CD1c-positive myeloid dendritic cell (primary cell): ENCODE measurements at regions not wholly inside any gene's neighbourhood (a gene's known extent, or its start where the extent isn't known, plus 50 kb on each side); places are given as distances from the start of the nearest gene placed in this dataset.
"Not testable (repeated sequence)": the region's sequence is repeated elsewhere in the genome, so short reads cannot be mapped to it uniquely, and the experiment has no call there.

Source experiments
- DNase-seq: peaks from one replicate; pipeline ENCODE4 v3.0.0-alpha.2; 2016; ENCODE audit errors: extremely low spot score

DNA sequence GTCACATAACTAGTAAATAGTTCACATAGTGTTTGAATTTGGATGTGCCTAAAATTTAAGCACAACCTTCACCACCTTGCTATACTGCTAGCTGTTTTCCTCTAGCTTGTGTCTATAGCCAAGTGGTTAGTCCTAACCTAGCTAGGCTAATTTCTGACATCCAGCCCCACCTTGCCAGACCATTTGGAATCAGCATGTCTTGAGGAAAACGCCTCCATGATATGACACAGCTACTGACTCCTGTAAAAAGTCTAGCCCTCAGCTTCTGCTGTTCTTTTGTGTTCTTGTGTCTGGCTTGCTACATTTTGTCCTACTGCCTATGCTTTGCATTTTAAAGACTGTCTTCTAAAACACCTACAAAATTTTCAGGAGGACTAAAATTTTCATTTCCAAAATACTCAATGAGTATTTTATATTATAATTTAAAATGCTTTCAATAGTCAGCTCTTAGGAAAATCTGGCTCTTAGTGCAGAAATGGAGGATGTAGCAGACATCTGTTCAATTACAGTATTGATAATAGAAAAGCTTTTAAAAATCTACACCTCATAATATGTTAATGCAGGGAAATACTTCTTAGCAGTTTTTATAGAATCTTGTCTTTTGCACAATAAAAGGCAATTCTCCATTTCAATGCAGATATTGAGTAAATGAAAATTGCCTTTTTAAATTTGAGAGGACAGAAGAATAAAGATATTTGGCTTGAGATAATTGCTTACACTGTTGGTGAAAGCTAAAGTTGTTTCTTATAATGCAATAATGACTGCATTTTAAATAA is 160.8 kb upstream of the APP start:
- DNase-seq = no peak

DNA sequence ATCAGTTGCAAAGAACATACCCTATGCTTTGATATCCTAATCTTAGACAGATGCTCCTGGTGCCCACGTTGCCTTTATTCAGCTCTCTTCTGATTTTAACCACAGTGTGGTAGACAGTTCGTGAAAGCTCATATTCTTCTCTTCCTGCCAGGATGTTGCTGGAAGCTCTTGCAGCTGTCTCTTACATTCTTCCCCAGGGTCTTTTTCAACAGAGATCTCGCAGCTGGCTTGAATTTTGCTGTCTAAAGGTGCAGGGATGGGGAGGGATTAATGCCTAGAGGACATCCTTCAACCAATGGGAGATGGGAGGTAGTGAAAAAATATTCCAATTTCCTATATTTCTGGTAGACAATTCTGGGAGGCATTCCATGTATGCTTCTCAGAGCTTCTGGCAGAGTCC is 150.0 kb upstream of the APP start:
- DNase-seq = no peak

DNA sequence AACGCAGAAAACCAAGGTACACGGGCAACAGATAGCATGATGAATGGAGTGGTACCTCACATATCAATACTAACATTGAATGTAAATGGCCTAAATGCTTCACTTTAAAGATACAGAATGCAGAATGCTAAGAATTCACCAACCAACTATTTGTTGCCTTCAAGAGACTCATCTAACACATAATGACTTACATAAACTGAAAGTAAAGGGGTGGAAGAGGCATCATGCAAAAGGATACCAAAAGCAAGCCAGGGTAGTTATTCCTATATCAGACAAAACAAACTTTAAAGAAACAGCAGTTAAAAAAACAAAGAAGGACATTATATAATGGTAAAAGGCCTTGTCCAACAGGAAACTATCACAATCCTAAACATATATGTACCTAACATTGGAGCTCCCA is 137.1 kb upstream of the APP start:
- no peak for DNase-seq

DNA sequence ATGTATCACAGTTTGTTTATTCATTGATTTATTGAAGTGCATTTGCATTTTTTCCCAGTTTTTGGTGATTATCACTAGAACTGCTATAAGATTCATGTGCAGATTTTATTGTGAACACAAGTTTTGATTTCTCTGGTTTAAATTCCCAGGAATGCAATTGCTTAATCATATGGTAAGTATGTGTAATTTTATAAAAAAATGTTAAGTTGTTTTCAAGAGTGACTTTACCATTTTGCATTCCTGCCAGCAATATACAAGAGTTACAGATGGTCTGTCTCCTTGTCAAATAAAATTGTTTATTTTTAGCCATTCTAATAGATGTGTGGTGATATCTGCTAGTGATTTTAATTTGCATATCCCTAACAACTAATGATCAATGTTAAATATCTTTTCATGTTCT is 127.3 kb upstream of the APP start:
- DNase-seq = no peak

DNA sequence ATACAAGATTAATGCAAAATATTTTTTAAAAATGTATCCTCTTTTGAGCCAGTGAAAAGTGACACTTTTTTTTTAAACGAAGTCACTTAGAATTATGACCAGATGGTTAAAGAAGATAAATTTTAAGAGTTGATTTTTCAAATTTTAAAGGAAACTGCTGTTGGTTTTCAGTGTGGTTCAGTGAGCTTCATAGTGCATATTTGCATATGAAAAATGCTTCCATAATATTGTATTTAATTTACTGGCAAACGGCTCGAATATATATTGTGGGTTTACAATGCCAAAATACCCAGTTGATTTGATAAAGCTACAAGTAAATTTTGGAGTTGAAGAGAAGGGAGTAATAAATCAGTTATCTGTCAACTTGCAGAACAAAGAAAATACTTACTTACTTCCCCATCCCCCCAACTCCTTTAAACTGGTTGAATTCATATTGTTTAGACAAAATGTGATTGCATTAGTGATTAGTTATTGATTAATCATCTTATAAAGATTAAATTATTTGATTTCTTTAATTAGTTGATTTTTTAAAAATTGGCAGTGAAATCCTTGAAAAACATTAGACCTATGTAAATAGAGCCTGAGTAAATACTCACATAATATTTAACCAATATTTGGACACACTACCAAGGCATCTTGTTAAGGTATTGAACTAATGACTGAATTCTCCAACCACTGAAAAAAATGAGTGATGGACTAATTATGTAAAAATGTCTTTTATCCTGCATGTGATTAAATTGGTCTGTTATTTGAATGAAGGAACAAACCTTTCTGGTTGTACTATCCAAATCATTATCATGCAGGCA is 122.8 kb upstream of the APP start:
- DNase-seq = no peak

DNA sequence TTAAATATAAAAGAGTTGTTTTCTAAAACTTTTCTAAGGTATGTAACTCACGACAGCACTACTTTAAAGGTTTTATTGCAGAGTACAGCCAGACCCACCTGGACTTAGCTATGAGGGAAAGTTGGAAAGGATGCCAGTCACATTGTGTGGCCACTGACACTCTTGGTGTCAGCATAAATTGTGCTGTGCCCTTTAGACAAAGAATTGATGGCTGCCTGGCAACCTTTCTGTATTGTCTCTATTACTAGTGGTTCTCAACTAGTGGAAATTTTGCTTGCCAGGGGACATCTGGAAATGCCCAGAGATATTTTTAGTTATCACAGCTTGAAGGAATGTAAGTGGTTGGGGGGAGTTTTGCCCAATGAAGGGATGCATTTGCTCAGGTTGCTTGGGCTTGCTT is 117.5 kb upstream of the APP start:
- DNase-seq = no peak

DNA sequence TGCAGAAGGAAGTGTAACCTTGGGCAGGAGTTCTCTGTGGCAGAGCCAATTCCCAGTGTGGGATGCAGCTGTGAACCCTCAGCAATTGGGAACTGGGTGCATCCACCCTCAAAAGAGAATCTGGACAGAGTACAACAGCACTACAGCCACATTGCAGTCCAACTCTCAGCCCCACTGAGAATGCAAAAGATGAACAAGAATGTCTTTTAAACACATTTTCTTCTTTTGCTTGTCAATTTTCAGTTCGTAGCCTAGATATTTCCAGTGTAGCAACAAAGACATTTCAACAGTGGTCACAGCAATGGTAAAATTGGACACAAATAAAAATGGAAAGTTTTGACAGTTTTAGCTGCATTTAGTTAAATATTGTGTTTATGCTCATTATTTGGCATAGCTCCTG is 114.0 kb upstream of the APP start:
- no peak for DNase-seq

DNA sequence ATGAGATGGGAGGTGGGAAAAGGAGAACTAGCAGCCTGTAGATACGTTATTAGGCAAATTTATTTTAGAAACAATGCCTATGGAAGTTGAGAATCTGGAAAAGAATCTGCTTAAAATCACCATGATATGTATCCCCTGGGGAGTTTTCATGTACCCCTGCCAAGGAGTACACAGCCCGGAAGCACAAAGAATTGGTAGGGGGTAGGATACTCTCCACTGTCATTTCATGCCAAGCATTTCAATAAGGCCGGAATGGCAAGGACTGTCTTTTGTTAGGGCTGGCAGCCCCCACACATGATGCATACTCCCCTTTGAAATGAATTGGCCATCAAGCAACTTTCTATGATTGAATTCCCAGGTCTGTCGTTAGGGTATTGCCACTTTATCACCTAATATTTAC is 111.5 kb upstream of the APP start:
- no peak for DNase-seq

DNA sequence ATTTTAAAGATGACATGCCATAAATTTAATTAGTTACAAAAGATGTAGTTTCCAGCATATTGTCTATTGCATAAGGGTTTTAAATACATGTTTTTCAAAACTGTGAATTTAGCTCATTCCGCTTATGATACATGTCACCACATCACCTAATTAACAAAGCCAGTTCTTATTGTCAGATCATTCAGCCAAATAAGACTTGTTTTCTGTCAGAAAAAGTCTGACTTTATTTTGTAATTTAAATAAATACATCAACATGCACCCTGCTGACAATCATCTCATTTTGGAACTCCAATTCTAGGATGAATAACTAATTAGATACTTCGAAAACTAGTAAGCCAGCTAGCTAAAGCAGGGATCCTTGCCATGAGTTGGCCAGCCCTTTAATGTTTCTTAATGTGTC is 110.9 kb upstream of the APP start:
- DNase-seq = no peak

DNA sequence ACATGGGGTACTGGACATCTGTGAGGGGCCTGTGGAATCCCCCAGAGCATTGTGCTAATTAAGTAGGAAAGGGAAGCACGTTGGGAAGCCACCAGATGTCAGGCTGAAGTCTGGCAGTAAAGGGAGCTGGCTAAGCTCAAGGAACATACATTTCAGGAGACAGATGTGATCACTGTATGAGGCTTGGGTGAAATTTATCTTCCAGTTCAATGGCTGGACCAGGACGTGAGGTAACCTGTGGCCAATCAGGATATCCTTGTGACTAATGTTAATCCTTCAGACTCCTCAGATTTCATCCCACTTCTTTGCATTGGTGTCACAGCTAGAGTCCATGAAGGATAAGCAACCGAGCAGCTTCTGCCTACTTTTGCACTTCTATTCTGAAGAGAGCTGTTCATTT is 110.2 kb upstream of the APP start:
- no peak for DNase-seq

DNA sequence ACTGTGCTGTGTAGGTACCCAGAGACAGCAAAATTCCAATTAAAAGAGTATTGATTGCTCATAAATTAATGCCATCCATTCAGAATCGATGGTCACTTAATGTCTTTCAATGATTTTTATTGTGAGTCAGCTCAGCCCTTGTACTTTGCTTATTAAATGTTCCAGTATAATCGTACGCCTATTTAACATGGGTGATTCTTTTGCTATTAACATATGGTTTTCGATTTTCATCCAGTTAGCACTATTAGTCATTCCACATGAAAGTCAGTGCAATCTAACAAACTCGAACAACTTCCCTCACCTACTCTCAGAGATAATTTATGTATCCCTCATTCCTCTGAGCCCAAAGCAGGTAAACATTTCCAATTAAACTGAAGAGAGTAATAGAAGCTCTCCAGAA is 109.6 kb upstream of the APP start:
- no peak for DNase-seq

DNA sequence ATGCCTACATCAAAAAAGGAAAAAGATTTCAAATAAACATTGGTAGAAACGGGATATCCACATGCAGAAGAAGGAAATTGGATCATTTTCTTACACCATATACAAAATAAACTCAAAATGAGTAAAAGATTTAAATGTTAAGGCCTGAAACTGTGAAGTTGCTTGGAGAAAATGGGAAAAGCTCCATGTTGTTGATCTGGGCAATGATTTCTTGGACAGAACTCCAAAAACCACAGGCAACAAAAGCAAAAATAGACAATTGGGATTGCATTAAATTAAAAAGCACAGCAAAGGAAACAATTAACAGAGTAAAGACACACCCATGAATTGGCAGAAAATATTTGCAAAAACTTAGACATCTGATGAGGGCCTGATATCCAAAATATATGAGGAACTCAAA is 105.2 kb upstream of the APP start:
- no peak for DNase-seq

DNA sequence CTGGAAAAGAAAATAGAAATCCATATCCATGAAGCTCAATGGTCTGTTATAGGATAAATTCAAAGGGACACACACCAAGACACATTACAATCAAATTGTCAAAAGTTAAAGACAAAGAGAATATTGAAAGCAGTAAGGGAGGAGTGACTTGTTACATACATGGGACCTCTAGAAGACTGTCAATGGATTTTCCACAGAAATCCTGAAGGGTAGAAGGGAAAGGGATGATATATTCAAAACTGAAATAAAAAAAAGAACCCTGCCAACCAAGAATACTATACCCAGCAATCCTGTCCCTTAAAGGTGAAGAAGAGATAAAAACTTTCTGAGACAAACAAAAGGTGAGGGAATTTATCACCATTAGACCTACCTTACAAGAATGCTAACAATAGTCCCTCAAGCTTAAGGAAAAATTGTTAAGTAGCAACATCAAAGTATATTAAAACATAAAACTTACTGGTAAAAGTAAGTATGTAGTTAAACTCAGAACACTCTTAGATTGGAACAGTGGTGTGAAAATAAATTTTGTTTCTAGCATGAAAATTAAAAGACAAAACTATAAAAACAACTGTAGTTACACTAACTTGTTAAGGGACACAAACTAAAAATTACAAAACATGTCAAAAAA is 103.2 kb upstream of the APP start:
- DNase-seq = no peak

DNA sequence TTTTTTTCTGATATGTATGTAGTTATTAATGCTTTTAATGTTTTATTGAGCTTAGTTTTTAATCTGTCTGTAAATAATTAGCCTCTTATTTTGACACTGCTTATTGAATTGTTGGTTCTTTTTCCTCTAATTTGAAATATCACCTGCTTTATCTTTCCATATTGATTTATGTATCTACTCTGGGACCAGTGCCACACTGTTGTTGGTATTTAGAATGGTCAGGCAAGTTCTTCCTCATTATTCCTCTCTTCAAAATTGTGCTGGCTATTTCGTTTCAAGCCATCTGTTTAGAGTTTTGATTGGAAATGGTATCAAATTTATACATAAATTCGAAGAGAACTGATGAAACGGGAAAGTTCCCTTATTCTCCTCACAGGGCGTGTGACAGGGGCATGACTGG is 96.8 kb upstream of the APP start:
- no peak for DNase-seq

DNA sequence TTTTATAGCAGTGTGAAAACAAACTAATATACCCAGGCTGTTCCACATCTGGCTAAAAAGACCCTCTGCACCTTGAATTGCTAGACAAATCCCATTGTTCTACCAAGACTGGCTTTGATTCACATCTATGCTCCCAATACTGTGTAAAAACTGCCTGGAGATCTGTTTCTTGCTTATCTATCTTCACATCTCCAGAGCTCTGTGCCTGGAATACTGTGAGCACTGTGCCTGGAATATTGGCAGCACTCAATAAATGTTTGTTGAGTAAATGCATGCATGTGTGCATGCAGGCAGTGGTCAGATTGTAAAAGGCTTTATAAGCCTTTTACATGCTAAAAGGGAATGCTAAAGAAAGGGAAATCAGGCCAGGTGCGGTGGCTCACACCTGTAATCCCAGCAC is 75.5 kb upstream of the APP start:
- DNase-seq = no peak

DNA sequence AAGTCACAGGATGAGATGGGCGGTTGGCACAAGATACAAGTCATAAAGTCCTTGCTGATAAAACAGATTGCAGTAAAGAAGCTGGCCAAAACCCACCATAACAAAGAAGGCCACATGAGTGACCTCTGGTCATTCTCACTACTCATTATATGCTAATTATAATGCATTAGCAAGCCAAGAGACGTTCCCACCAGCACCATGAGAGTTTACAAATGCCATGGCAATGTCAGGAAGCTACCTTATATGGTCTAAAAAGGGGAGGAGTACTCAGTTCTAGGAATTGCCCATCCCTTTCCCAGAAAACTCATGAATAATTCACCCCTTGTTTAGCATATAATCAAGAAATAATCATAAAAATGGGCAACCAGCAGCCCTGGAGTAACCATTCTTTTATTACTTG is 74.9 kb upstream of the APP start:
- no peak for DNase-seq

DNA sequence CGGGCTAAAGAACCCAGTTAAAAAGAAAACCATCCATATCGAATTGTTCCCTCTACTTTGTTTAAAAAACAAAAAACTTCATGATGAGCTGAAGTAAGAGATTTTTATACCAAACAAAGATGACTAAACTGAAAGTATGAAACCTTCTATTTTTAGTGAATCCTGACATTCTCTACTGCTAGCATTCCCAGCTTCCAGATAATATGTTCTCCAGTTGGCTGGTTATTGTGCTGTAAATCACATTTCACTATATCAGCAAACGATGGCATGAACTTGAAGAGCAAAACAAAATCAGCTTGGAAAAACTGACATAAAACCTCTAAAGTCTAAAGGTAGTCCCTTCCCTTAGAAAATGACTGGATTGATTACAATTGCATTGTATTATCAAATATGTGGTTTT is 68.1 kb upstream of the APP start:
- no peak for DNase-seq

DNA sequence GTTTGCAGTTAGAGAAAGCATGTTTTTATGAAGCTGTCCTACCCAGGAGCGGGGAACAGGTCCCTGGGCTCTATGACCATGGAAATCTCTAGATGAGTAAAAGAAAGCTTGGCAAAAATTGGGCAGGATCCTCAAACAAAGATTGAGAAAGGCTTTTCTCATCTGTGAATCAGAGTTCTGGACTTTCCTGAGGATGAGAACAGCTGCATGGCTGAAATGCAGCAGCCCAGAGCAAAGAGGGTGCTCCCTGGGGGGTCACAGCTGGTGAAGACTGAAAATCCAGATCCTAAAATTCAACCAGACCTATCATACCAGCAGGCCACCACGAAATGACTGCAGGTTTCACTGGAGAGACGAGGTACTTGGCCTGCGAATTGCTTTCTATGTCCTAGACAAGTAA is 65.7 kb upstream of the APP start:
- no peak for DNase-seq

DNA sequence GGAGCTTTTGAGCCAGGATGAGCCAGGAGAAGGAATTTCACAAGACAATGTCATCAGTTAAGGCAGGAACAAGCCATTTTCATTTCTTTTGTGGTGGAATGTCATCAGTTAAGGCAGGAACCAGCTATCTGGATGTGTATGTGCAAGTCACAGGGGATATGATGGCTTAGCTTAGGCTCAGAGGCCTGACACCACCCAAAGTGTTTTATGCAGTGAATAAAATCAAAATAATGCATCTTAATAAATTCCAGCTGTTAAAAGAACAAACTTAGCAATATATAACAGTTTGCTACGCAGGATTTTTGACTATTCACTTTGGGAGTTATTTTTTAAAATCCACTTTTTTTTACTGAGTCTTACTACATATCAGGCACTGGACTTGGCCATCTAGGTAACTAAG is 62.7 kb upstream of the APP start:
- DNase-seq = not testable (repeated sequence)

DNA sequence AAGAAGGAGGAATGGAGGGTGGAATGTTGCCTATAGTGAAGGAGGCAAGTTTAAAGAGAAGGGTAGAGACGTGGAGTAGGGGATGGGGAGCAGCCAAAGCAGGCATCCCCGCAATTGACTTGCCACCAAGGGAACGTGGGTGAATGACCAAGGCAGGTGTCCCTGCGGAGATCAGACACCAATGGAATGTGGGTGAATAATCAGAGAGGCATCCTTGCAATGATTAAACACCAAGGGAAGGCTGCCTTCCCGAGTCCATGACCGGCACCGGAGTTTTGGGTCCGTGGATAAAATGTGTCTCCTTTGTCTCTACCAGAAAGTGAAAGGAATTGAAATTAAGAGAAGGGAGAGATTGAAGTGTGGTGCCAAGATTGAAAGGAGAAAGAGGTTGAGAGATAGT is 61.9 kb upstream of the APP start:
- DNase-seq = not testable (repeated sequence)

DNA sequence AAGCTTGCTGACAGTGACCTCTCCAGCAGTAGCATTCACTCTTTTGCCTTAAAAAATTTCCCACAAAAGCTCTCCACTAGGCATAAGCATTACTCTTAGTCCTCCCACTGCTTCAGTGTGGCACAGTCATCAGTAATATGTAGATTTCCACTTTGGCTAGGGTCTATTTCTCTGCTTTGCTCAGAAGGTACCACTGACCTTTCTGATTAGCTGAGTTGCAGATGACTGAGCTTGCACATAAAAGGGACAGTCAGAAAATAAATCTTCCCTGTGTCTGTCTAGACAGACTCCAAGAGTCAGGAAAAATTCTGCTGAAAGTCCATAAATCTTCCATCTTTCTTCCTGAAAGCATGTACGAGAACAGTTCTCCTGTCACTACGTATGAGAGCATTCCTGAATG is 56.6 kb upstream of the APP start:
- DNase-seq = no peak

DNA sequence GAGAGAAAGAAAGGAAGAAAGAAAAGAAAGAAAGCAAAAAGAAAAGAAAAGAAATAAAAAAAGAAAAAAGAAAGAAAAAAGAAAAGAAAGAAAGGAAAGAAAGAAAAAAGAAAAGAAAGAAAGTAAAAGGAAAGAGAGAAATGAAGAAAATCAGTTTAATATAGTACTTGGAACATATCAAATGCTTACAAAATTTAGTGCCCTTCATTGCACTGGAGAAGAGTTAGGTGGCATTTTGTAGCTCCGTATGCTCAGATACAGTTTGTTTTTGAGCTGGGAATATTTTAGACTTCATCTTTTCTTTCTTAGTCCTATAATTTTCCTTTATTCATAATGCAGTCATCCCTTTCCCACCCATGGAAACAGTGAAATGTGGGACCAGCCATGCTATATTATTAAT is 56.2 kb upstream of the APP start:
- no peak for DNase-seq

DNA sequence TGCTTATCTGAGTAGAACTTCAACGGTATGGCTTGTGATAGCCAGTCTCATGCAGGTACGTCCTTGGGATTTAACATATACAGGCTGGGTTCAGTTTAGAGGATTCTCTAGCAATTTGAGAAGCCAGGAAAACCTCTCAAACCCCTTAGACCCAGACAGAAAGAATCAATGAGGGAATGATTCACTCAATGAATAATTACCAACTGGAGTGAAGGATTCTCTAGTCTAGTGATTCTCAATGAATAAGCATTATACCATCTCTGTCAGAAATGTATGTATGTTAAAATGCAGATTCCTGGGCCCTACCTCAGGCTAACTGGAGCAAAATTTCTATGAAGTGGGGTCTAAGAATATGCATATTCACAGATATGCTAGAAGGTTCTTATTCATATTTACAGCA is 54.5 kb upstream of the APP start:
- no peak for DNase-seq
